ENCODE measurements at regions not wholly inside any gene's neighbourhood (a gene's known extent, or its start where the extent isn't known, plus 50 kb on each side); places are given as distances from the start of the nearest gene placed in this dataset.

DNA sequence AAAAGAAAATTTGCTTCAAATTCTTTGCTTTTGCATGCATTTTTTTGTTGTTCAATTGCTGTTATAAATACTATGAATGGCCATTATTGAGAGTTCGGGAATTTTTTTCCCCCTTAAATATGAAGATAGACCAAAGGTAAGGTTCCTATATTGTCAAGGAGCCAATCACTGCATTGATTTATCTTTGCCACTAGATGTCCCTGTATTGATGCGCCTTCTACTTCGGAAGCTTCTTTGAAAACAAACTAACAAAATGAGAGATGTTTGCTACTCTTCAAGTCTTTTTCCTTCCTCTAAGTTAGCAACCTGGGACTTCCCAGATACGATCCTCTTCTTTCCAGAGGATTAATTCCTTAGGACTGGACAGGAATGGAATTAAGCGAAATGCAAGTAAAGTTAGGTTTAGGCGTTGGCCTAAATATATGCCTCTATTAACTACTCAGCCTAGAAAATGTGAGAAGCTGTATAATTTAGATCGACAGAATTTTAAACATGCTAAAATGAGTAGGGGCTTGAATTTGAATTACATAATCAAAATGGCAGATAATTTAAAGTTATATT is 318.1 kb downstream of the AEBP2 start:
- CTCF ChIA-PET: interaction anchor here (0.8 to 4.1 kb wide), 25 partner anchors 10 to 623 kb away, joined by 3 to 42 read pairs (median 3); partner anchors contain the start of gene PDE3A
- no peak overlapping the region for H3K4me3 ChIP-seq (ENCODE audit: low read depth, low read length)
- POLR2A ChIA-PET: interaction anchor here (1.8 kb wide), 1 partner anchor 611 kb away, joined by 4 read pairs; the partner anchor contains the start of gene PDE3A
- no peak for DNase-seq (ENCODE audit: low read depth, low spot score)
- TF ChIP-seq, protein P1, sequence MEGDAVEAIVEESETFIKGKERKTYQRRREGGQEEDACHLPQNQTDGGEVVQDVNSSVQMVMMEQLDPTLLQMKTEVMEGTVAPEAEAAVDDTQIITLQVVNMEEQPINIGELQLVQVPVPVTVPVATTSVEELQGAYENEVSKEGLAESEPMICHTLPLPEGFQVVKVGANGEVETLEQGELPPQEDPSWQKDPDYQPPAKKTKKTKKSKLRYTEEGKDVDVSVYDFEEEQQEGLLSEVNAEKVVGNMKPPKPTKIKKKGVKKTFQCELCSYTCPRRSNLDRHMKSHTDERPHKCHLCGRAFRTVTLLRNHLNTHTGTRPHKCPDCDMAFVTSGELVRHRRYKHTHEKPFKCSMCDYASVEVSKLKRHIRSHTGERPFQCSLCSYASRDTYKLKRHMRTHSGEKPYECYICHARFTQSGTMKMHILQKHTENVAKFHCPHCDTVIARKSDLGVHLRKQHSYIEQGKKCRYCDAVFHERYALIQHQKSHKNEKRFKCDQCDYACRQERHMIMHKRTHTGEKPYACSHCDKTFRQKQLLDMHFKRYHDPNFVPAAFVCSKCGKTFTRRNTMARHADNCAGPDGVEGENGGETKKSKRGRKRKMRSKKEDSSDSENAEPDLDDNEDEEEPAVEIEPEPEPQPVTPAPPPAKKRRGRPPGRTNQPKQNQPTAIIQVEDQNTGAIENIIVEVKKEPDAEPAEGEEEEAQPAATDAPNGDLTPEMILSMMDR (IDR thresholded peaks at IDR 0.05; ENCODE audit: insufficient read depth, low read length, missing control alignments): peak; percentile 56

DNA sequence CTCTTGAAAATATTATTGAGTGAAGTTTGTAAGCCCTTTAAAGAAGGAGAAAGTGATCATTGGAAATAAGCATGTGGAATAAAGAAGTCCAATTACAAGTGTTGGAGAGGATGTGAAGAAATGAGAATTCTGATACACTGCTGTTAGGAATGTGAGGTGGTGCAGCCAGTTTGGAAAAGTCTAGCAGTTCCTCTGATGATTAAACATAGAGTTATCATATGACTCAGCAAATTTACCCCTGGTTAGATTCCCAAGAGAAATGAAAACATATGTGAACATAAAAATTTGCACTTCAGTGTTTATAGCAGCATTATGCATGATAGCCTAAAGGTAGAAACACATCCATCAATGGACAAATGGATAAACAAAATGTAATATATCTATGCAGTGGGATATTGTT is 319.9 kb downstream of the AEBP2 start:
- ChIA-PET CTCF (interaction anchor here (1.2 to 1.5 kb wide), 2 partner anchors 17 to 156 kb away, joined by 3 to 4 read pairs; no protein-coding TSS in a partner anchor), POLR2A (no interaction called here)
- DNase-seq (ENCODE audit: low read depth, low spot score): no peak
- TF ChIP-seq, protein P1 (IDR thresholded peaks at IDR 0.05; ENCODE audit: insufficient read depth, low read length, missing control alignments): no peak
- no peak overlapping the region for H3K4me3 ChIP-seq (ENCODE audit: low read depth, low read length)

DNA sequence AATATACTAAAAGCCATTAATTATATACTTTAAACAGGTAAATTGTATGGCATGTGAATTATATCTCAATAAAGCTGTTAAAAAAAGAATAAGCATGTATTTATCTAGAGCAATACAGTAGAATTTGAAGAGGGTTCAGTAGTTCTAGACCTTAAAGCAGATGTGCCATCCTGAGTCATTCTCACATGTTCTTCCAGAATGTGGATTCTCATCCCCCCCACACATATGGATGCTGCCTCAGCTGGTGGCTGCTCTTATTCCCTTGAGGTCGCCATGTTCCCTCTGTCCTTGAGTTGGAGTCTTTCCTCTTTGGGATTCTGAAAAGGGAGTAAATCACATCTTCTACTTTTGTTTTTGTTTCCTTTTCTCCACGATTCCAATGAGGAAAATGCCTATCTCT is 321.3 kb downstream of the AEBP2 start:
- ChIA-PET POLR2A (no interaction called here), CTCF (interaction anchor here (0.8 to 1.9 kb wide), 2 partner anchors 11 to 18 kb away, joined by 3 to 6 read pairs; no protein-coding TSS in a partner anchor)
- TF ChIP-seq, protein P1 (IDR thresholded peaks at IDR 0.05; ENCODE audit: insufficient read depth, low read length, missing control alignments): no peak
- no peak overlapping the region for H3K4me3 ChIP-seq (ENCODE audit: low read depth, low read length)
- DNase-seq (ENCODE audit: low read depth, low spot score): no peak

DNA sequence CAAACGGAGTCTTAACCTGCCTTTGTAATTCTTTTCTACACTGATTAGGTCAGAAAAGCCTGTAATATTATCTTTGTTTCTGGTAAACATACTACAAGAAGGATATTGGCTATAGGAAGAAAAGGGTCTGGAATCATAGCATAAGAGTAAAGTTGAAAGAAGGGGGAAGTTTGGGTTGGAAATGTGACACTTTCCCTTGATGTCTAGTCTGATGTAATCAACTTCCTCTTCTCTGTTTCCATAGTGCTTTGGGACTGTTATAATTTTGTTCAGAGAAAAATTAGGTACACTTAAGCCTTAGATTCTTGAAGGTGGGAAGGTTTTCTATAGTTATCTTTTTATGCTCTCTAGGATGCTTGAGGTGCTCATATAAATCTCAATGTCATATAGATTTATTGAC is 322.2 kb downstream of the AEBP2 start:
- H3K4me3 ChIP-seq (ENCODE audit: low read depth, low read length): no peak overlapping the region
- TF ChIP-seq, protein P1 (IDR thresholded peaks at IDR 0.05; ENCODE audit: insufficient read depth, low read length, missing control alignments): no peak
- ChIA-PET CTCF (interaction anchor here (1.9 kb wide), 1 partner anchor 10 kb away, joined by 6 read pairs; no protein-coding TSS in a partner anchor), POLR2A (interaction anchor here (0.6 kb wide), 1 partner anchor 149 kb away, joined by 3 read pairs; no protein-coding TSS in a partner anchor)
- DNase-seq (ENCODE audit: low read depth, low spot score): no peak

DNA sequence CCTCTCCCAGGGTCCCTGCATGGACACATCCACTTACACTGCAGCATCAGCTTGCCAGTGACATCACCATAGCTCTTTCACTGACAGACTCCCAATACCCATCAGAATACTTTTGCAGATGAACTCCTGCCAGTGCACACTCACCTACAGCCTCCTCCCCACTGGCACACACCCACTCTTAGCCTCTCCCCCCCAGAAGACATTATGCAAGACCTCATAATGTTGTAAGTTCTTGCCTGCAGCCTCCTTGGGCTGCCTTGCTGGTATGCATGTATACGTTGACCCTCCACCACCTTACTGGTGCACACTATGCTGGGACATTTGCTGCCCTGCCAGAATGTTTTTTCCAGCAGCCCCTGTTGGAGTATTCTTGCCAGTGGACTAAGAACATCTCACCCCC is 324.2 kb downstream of the AEBP2 start:
- no peak overlapping the region for H3K4me3 ChIP-seq (ENCODE audit: low read depth, low read length)
- TF ChIP-seq, protein P1 (IDR thresholded peaks at IDR 0.05; ENCODE audit: insufficient read depth, low read length, missing control alignments): no peak
- CTCF ChIA-PET: interaction anchor here (0.9 kb wide), 1 partner anchor 25 kb away, joined by 3 read pairs; no protein-coding TSS in a partner anchor
- POLR2A ChIA-PET: no interaction called here
- no peak for DNase-seq (ENCODE audit: low read depth, low spot score)

DNA sequence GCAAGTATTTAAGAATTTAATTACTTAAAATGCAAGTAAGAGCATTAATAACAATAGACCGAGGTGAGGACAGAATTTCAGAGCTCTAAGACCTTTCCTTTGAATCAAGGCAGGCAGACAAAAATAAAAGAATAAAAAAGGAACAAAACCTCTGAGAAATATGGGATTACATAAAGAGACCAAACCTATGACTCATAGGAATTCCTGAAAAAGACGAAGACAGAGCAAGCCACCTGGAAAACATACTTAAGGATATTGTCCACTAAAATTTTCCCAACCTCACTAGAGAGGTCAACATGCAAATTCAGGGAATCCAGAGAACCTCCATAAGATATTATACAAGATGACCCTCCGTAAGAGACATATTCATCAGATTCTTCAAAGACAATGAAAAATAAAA is 325.1 kb downstream of the AEBP2 start:
- TF ChIP-seq, protein P1 (IDR thresholded peaks at IDR 0.05; ENCODE audit: insufficient read depth, low read length, missing control alignments): no peak
- no peak overlapping the region for H3K4me3 ChIP-seq (ENCODE audit: low read depth, low read length)
- ChIA-PET CTCF (no interaction called here), POLR2A (no interaction called here)
- DNase-seq (ENCODE audit: low read depth, low spot score): no peak
